A673 (cell line): ENCODE measurements at regions not wholly inside any gene's neighbourhood (a gene's known extent, or its start where the extent isn't known, plus 50 kb on each side); places are given as distances from the start of the nearest gene placed in this dataset.

Source experiments
- EZH2 ChIP-seq: fragments of 200-600 bp; sonication (generic); IDR thresholded peaks from 2 replicates; pipeline ENCODE4 v1.6.1; 2017; ENCODE audit warnings: borderline replicate concordance, low read depth, mild to moderate bottlenecking, mixed read lengths, antibody characterized with exemption, low read length; ENCODE audit not compliant: poor library complexity, severe bottlenecking
- TF ChIP-seq, protein P1 (sequence below): fragments of 300-800, 200-600 bp; sonication (generic); conservative IDR thresholded peaks from 2 replicates; pipeline ENCODE4 v1.5.1; 2017; ENCODE audit warnings: low read depth, mild to moderate bottlenecking, antibody characterized with exemption, low read length, moderate library complexity, mixed read lengths

DNA sequence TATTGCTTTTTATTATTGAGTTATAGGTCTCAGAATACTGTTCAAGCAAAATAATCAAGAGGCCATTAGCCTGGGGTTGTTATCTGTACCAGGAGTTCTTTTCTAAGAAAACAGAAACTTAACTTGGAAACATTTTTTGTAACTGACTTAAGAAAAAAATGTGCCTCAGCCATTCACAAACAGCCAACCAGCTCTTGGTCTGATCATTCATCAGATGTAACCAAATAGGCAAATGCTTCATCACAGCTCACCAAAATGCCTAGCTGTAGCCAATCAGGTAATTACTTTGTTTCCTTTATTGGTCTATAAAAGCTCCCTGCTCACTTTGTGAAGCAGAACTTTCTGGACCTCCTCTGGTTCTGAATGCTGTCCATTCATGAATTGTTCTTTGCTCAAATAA is 387.7 kb downstream of the FAT4 start:
- TF ChIP-seq, protein P1, sequence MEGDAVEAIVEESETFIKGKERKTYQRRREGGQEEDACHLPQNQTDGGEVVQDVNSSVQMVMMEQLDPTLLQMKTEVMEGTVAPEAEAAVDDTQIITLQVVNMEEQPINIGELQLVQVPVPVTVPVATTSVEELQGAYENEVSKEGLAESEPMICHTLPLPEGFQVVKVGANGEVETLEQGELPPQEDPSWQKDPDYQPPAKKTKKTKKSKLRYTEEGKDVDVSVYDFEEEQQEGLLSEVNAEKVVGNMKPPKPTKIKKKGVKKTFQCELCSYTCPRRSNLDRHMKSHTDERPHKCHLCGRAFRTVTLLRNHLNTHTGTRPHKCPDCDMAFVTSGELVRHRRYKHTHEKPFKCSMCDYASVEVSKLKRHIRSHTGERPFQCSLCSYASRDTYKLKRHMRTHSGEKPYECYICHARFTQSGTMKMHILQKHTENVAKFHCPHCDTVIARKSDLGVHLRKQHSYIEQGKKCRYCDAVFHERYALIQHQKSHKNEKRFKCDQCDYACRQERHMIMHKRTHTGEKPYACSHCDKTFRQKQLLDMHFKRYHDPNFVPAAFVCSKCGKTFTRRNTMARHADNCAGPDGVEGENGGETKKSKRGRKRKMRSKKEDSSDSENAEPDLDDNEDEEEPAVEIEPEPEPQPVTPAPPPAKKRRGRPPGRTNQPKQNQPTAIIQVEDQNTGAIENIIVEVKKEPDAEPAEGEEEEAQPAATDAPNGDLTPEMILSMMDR = no peak
- TF ChIP-seq EZH2 = no peak
